ENCODE measurements at regions not wholly inside any gene's neighbourhood (a gene's known extent, or its start where the extent isn't known, plus 50 kb on each side); places are given as distances from the start of the nearest gene placed in this dataset.

DNA sequence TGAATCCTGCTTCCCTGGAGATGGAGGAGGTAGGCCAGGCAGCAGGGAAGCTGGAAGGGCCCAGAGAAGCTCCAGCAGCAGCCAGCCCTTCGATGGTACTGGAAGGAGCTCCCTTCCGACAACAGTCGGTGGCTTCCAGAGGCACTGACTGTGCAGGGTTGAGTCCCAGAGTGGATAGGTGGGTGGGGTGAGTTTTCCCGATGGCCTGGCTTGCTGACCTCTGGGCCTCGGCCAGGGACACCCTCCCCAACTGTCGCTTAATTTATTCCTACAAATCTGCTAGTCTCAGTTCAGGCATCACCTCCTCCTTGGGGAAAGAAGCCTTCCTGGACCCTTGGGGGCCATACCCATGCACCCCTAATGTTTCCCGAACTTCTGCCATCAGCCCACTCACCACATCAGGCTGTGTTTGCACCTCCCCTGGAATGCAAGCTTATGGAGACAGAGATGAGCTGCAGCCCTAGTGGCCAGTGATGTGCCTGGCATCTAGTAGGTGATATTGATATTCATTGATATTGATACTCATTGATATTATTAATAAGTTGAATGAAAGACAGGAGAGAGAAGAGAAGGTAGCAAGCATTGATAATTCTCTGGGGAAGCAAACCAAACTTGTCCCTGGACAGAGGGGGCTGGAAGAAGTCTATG, 104.6 kb upstream of the BOD1 start:
- no peak for DNase-seq

DNA sequence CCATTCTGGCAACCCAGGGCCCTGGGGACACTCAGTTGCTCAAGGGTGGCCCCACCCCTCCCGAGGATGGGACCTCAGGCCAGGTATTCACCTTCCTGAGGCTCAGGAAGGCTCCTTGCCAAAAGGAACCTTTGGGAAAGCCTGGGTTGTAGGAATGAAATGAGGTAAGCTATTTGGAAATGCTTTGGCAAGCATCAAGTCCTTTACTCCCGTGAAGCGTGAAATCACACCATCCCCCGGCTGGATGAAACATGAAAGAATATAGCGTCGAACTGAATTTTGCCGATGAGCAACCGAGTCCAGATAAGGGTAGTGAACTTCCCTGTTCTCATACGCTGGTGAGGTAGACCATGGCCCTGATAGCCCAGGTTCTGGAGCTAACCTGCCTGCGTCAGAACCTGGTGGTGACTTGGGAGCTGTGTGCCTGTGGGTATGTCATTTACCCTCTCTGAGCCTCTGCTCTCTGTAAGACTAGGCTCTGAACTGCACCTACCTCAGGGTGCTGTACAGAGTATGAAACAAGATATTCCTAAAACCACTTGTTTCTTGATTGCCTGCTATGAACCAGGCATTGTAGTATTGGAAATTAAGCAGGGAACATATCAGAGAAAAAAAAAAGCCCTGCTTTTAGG, 105.3 kb upstream of the BOD1 start:
- no peak for DNase-seq

DNA sequence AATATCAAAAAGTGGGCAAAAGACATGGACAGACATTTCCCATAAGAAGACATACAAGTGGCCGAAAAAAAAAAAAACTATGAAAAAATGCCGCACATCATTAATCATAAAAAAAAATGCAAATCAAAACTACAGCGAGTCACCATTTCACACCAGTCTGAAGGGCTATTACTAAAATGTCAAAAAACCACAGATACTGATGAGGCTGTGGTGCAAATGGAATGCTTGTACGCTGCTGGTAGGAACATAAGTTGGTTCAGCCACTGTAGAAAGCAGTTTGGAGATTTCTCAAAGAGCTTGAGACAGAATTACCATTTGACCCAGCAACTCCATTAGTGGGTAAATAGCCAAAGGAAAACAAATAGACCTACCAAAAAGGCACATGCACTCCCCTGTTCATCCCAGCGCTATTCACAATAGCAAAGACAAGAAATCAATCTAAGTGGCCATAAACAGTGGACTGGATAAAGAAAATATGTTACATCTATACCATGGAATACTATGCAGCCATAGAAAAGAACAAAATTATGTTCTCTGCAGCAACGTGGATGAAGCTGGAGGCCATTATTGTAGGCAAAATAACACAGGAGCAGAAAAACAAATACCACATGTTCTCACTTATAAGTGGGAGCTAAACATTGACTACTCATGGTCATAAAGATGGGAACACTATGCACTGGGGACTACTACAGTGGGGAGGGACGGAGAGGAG, 110.6 kb upstream of the BOD1 start:
- DNase-seq = no peak

DNA sequence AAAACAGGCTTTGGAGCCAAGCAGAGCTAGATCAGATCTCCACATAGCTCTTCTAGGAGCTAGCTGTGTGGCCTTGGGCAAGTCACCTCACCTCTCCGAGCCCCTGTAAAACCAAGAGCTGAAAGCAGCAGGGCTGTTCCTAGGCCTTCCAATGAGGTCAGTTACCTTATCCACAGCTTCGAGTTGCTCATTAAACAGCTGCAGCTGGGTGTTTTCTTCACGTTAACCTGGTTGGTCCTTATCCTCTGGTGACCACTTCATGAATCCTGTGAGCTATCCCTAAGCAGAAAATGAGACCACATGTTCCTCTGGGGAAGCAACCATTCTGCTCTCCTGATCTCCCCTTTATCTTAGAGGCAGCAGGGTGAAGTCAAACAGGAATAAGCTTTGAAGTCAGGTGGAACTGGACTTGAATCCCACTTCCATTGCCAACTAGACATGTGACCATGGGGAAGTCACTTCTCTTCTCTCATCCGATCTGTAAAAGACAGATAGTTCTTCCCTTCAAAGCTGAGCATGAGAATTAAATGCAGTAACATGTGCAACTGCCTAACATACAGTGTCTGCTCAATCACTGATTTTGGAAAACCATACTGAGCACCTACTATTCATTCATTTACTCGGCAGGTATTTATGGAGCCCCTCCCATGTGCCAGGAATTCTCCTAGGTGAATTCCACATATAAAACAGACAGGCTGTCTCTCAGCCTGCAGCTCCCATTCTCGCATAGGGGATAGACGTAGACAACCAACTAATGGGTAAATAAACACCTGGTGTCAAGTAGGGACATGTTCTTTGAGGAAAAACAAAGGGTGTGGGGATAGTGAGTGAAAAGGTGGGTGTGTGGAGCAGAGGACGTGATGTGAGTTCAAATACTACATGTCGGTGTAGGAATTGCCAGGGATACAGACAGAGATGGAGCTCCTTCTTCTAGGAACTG, 111.7 kb upstream of the BOD1 start:
- peak; percentile 34 for DNase-seq

DNA sequence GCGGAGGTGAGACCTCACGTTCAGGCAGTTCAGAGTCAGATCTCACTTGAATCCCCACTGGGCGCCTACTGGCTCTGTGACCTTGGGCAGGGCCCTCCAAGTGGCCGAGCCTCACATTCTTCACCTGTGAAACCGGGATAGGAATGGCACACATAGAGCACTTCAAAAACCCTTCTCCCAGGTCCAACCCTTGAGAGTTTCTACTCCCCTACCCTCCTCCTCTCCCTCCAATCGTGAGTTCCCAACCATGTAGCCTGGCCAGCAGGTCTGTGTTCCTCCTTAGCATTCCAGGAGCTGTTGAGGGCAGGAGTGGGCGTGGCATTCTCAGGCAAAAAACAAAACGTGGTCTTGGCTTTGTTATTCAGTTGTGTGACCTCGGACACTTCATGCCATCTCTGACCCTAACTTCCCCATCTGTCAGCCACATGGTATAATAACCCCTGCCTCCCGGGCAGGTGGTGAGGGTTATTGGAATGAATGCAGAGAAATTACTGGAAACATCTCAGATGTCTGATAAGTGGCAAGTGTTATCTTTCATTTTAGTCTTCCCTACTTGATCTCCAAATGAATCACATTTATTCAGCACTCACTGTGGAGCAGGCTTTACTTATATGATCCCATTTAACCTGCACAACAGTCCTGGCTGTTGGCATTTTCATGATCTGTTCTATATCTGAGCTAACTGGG, 112.8 kb upstream of the BOD1 start:
- DNase-seq = no peak

DNA sequence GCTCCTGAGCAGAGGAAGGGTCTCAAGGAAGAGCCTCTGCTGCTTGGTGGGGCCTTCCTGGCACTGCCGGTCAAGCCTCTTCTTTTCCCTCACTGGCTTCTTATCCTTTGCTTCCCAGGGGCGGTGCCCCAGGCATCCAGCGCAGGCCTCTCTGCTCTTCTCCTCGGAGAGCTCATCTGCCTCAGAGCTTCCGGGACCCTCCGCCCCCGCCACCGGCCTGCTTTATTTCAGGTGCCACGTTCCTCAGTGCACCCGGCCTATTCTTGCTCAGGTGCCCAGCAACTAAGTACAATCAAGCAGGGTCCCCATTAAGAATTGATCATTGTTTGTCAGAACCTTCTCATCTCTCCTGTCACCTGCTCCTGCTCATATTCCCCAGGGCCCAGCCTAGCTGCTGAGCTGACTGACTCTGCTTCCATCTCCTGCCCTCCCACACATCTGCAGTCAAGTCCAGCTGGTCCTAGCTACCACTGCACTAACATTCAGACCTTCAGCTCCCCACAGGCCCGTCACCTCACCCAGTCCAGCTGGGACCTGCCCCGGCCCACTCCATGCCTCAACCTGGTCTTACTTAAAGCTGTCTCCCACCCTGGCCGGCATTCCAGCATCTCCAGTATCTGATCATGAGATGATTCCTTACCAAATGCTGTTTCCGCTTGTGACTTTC, 114.3 kb upstream of the BOD1 start:
- peak; percentile 18 for DNase-seq

DNA sequence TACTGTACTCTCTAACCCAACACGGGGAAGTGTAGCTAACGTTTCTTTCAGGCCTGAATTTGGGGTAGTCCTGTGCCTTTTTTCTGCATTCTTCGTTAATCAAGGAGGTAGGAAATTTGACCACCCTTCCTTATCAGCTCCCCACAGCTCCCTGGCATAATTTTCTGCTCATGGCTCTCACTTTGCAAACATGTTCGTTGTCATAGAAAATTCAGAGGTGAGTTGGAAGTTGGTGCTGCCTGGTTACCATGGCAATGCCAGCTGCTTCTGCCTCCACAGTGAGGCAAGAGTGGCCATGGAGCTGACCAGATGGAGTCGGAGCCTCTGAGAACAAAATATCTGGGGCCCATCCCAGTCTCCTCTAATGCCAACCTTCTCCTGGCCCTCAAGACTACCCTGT, 116.6 kb upstream of the BOD1 start:
- DNase-seq = no peak

DNA sequence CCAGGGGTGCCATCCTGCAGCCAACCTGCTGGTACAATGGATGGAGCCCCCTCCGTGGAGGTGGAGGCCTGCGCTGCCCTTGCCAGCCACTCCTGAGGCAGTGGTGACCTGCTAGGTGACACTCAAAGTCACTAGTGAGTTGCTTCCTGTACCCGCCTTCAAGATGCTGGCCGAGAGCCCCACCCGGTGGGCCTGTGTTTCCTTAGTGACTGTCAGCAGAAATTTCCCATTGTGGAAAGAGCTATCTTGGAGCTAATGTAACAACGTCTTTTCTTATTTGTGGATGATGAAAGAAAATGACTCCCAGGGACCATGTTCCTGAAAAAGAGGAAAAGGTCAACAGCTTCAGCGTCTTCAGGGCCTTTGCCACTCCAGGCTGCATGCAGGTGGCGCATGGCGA, 117.0 kb upstream of the BOD1 start:
- no peak for DNase-seq

DNA sequence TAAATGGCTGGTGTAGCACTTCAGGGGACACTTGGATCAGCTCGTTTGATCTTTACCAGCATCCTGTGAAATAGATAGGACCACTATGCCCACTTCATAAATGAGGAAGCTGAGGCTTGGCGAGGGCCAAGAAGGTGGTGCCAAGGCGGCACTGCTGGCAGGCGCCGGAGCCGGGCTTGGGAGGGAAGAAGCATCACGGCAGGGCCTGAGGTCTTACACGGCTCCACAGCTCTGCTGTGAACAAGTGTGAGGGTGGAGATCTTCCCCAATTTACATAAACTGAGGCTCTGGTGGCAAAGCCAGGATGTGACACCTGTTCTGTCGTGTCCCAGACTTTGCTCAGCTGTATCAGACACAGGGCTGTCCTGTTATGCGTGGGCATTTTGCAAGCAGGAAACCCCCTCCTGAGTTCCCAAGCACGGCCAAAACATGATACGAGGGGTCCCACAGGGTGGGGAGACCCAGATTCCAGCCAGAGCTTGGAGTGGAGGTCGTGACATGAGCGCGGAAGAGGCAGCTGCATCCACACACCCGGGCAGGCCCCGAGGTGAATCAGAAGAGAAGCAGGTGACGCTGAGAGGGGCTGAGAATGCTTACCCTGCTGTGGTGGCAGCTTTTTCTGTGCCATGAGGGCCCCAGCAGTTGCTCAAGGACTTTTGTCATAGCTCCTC, 117.5 kb upstream of the BOD1 start:
- peak; percentile 26 for DNase-seq

DNA sequence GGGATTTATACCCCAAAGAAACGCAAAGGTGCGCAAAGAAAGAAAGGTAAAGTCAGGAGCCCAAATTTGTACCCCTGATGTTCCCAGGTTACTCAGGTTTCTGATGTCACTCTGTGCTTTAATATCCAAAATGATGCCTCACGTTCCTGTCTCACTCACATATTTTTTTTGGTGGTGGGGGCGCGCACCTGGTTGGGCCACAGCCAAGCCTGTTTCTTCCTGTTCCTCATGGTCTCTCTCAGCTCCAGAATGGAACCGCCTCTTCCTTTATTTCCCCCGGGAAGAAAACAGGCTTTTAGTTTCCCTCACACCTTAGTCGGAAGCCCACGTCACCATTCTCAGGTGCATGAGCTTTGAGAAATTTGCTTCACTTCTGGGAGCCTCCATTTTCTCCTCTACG, 118.3 kb upstream of the BOD1 start:
- DNase-seq = no peak

DNA sequence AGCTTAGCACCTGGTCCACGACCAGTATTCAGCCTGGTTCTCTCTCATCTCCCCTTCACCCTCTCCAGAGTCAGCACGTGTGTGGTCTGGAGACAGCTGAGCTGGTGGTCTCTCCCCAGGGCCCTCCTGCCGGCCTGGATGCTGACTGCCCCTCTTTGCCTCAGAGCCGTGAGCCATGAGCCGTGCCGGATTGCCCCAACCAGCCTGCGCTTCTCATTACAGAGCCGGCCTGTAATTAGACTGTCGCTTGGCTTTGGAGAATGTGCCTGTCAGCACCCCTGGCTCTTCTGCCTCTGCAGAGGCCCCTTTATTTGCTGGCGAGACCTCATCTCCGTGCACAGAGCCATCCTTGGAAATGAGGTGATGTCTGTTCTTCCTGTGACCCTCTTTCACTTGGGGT, 118.7 kb upstream of the BOD1 start:
- no peak for DNase-seq

DNA sequence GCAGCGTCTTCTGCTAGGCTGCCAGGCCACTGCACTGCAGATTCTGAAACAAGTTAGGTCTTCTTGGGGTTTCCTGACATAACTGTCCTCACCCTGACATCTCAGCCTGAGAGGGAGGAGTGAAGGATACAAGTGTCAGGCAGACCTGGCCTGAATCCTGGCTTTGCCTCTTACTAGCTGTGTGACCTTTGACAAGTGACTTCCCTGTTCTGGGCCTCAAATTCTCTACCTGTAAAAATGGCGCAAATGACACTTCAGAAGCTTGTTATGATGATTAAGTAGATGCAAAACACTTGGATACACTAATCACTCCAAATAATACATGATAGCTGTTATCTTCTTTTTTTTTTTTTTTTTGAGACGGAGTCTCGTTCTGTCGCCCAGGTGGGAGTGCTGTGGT, 119.2 kb upstream of the BOD1 start:
- DNase-seq = no peak

DNA sequence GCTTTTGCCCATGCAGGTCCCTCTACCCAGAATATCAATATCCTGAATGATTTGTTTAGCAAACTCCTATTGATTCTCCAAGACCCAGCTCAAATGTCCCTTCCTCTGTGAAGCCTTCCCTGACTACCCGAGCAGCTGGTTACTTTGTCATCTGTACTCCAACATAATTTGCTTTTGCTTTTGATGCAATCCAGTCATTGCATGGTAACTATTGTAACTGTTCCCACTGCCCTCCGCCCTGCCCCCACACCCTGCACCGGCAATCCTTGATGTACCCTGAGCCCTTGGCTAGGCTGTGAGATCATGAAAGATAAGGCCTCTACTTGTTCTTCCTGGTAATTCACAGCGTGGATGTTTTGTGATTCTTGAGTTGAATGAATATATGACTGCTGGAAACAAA, 119.9 kb upstream of the BOD1 start:
- DNase-seq = no peak

DNA sequence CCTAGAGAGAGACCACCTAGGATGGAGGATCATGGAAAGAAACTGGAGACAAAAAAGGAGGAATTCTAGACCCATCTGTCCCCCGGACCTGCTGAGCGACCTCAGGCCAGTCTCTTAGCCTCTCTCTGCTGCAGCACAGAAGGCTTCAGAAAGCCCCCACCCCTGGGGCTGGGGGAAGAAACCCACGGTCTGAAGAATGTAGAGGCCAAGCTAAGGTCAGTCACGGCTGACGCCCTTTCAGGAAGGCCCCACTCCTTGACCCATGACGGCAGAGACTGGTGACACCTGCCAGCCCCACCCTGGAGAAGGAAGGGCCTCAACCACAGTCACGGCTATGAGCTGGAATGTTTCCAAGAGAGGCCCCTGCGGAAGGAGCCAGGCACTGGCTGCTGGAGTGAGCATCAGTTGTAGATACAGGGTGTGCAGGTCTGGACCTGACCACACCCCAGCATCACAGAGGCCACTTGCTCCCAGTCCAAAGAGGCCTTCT, 120.5 kb upstream of the BOD1 start:
- peak; percentile 47 for DNase-seq

DNA sequence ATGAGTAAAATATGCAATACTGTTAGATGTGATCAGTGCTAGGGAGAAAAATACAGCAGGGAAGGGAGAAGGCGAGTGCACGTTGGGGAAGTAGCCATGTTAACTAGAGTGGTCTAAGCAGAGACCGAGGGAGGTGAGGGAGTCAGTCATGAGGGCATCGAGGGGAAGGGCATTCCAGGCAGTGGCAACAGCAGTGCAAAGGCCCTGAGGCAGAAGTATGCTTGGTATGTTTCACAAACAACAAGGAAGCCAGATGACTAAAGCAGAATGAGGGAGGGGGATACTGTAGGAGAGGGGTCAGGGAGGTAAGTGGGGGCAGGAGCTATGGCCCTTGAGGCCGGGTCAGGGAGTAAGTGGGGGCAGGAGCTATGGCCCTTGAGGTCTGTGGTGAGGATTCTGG, 123.3 kb upstream of the BOD1 start:
- DNase-seq = no peak

DNA sequence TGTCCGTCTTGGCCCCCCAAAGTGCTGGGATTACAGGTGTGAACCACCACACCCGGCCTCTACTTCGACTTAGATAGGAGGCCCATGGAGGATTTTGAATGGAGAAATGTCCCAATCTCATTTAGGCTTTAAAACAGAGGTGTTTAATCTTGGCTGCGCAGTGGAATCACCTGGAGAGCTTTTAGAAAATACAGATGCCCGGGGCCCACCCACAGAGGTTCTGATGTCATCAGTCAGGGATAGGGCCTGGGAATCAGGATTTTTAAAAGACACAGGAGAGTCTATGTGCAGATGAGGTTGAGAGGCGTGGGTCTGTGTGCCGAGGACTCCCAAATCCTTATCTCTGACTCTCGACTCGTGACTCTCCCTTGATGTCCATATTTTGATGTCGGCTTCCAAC, 124.0 kb upstream of the BOD1 start:
- DNase-seq = no peak

DNA sequence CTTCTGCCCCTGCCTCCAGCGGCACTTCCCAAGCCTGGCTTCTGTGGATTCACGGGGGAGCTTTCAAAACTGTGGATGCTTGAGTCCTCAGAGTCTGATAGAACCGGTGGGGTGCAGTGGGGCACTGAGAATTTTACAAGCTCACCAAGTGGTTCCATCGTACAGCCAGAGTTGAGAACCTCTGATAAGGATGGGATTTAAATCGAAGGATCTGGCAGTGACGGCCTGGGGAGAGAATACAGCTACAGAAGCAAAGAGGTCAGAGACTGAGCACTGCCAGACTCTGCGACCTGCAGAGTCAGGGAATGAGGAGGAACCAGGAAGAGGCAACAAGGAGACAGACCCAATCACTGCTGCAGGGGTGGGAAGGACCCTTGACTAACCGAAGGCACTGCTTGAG, 124.6 kb upstream of the BOD1 start:
- no peak for DNase-seq

DNA sequence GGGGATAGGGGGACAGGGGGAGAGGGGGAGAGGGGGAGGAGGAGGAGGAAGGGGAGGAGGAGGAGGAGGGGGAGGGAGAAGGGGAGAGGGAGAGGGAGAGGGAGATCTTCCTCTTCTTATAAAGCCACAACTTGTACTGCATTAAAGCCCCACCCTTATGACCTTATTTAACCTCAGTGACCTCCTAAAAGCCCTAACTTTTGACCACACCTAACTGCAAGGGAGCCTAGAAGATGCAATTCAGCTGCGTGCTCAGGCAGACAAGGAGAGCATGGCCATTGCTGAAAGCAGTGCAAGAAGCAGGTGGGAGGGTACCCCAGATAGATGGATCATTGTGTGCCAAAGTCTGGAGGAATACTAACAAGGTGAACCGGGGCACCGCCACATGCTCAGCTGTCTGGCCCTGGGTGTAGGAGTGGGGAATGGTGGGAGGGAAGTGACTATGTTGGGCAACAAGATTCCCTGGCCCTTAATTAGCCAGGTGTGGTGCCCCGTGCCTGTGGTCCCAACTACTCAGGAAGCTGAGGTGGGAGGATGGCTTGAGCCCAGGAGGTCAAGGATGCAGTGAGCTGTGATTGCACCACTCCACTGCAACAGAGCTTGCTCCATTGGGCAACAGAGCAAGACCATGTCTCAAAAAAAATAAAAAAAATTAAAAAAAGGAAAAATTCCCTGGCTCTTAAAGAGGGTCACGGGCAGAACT, 125.4 kb upstream of the BOD1 start:
- no peak for DNase-seq

DNA sequence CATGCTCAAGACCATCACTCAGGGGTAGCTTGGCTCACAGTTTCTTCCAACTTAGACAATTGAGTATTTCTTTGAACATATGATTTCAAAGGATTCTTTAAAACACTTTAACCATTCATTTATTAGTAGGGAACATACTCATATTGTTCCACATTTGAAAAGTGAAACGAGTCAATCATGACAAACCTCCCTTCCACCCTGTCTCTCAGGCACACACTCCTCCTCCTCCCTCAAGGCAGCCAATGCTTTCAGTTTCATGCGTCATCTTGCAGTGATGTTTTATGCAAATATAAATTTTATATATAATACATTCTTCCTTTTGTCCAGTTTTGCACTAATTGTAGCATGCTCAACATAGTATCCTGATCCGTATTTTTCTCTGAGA, 126.0 kb upstream of the BOD1 start:
- DNase-seq = no peak

DNA sequence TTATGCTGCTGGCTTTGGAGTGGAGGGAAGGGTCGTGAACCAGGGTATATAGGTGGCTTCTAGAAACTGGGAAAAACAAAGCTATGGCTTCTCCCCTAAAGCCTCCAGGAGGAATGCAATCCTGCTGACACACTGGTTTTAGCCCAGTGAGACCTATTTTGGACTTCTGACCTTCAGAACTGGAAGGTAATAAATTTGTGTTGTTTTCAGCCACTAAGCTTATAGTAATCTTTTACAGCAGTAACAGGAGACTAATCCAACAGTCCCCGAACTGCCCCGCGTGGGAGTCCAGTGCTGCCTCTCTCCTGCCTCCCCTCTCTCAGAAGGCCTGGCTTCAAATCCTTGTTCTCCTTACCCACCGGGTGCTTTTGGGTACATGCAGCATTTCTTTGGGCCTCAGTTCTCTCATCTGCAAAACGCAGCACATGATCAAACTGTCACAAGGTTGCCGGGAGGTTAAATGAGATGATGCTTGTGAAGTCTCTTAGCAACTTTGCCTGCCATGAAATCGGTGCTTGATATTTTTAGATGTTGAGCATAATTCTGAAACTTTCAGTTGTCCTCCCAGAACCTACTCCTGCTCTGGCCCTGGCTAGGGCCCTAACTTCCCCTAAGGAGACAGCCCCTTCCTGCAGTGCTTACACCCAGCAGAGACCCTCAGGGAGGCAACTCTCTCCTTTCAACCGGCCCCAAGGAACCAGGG, 127.3 kb upstream of the BOD1 start:
- DNase-seq = no peak

Measured in NCI-H345 (cell line).